Amygdala (tissue), 56 donors: ENCODE measurements at regions not wholly inside any gene's neighbourhood (a gene's known extent, or its start where the extent isn't known, plus 50 kb on each side); places are given as distances from the start of the nearest gene placed in this dataset.

Experiments used
- DNase-seq, 56 donors: peaks; one replicate each; lab custom pipeline; 2025; lab: John Stamatoyannopoulos, UW

DNA sequence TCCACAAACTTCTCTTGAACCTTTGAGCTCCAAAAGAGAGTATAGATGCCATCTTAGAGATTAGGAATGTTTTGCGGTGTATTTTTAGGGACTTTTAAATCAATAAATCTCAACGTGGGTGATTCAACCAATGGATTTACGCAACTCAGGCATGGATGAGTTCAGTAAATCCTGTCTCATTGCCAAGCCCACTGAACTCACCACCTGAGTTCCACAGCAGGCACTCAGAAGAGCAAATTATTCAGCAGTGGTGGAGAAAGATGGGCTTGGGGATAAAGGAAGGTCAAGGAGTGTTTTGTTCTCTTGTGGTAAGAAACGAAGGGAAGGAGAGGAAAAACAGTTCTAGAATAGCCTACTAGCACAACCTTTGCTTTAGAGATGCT lies 68.7 kb upstream of the HMGA2 start:
- DNase-seq, result no peak

DNA sequence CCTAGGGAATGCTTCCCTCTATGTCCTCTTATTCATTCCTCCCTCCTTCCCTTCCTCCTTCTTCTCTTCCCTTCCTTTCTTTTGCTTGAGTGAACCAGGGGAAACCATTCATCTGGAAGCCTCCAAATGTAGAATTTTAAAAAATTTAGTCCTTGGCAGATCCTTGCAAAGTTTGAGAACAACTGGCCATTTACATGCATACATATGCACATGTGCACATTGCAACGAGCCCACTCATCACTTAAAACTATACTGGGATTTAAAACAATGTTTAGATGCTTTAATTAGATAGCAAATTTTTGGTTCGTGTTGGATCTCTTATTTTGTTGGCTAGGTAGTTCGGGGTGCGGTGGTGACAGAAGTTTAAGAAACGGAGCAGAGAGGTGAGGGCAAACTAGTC lies 68.0 kb upstream of the HMGA2 start:
- no peak for DNase-seq

DNA sequence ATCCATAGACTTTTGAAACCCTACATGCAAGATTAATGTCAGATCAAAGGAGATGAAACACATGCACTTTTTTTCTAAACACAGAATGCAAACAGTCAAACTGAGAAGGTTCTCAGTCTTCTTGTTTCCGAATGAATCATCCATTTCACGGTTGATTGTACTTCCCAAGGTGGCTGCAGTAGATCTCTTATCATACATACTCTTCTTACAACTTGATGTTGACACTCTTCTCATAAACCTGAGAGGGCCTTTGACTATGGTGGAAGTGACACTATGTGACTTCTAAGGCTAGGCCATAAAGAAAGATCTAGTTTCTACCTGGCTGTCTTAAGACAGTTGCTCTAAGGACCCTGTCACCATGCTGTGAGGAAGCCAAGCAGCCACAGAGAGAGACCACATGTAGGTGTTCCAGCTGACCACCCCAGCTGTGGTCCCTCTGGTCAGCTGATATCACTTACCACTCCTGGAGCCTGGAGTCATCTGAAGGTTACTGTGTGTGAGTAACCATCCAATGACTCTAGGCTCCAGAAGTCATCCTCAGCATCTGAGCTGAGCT lies 67.2 kb upstream of the HMGA2 start:
- no peak for DNase-seq

DNA sequence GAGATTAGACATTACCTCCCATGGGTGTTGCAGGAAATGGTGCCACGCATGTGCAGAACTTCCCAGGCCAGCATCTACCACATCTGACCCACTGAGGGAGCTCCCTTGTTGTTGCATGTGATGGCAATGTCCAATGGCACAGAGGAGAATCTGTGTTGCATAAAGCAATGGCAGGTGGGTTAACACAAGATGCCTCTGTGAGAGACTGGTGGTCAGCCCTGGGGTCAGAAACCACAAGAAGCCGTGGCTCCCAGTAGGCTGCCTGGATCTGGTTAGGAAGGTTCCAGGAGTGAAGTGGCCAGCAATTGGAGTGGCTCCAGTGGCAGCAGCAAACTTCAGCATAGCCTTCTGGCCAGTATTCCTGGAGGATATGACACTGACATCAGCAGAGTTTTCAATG lies 65.9 kb upstream of the HMGA2 start:
- no peak for DNase-seq

DNA sequence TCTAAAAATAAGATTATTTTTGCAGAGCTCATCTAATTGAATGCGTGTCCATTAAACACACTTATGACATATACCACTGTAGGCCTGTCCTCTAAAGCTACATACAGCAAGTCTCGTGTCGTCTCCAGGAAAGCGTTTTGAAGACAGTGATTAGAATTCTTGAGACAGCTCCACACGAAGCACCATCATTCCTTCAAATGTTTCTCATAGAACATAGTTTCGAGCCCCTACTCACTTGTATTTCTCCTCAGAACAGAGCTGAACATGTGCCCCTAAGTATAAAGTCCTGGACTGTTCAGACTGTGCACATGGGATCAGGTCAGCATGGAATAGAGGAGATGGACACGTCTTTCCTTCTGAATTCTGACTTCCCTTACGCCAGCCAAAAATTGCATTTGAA lies 64.5 kb upstream of the HMGA2 start:
- no peak for DNase-seq

DNA sequence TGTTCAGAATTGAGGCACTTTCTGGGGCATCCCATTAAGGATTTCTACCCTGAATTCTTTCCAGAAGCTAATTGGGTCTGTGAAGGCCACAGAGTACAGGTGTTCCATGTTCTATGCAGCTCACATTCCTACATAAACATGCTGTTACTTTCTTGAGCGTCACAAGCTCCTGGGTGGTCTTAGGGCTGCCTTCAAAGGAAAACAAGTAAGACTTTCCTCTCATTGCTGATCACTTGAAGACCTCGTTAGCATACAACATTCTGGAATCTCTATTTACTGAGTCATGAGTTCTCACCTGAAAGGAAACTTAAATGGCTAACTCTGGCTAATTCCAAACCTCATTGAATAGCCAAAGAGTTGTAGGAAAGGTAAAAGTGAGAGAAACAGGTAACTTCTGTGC lies 63.0 kb upstream of the HMGA2 start:
- no peak for DNase-seq

DNA sequence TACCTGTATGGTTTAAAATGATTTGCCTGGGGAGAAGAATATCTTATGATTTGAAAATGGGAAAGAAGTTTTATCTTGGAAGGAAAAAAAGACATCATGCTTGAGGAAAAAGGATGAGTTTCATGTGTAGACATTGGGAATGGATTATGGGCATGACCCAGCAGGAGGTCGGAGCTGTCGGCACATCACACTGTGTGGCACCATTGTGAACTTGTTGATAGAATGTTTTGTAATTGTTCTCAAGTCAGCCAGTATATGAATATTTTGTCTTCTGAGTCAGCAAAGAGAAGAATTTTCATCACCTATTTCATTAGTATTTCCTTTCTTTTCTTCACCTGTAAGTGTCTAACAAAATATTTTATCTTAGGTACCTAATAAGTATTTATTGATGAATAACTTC lies 60.0 kb upstream of the HMGA2 start:
- no peak for DNase-seq

DNA sequence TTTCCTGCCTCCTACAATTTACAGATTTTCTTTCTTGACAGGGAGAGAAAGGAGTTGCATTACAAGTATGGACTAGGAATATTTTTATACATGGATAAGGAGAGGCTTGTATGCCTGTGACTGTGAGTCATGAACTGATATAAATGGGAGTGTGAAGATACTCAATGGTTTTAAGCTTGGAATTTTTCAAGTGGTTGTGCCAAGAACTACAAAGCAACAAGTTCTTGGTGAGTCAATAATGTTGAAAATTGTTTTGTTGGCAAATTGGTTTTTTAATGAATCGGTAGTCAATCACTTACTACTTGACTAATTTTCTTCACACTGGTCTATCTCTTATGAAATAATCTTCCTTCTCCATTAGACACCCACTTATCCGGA lies 58.9 kb upstream of the HMGA2 start:
- no peak for DNase-seq

DNA sequence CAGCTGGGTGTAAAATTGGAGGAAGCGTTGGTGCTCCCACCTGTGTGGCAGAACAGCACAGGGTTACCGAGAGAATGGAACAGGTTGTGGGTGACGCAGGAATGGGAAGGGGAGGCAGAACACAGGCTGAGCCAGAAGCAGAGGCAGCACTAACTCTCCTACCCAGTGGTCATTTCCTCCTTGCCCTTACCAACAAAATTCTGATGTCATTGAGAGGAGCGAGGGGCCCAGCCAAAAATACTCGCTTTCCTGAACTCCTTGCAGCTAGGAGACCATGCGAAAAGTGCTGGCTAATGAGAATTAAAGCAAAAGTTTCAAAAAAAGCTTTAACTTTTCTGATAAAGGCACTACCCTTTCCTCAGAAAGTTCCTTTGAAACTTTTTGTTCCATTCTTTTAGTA lies 54.4 kb upstream of the HMGA2 start:
- DNase-seq, result no peak
